BE2C (cell line): ENCODE measurements at regions not wholly inside any gene's neighbourhood (a gene's known extent, or its start where the extent isn't known, plus 50 kb on each side); places are given as distances from the start of the nearest gene placed in this dataset.

ENCODE experiments used
- DNase-seq: peaks from one replicate; pipeline ENCODE4 v3.0.0-alpha.2; 2020
- H3K27me3 ChIP-seq: fragments of 250-450 bp; sonication (Bioruptor Pico); 2 replicates; pipeline ENCODE4 v1.5.1; 2020; ENCODE audit warnings: mild to moderate bottlenecking
- H3K36me3 ChIP-seq: fragments of 250-450 bp; sonication (Bioruptor Pico); 2 replicates; pipeline ENCODE4 v1.5.1; 2020; ENCODE audit warnings: mild to moderate bottlenecking
- H3K4me1 ChIP-seq: fragments of 250-450 bp; sonication (Bioruptor Pico); 2 replicates; pipeline ENCODE4 v1.5.1; 2020
- H3K4me3 ChIP-seq: 2 replicates; pipeline ENCODE4 v1.5.1; 2011; ENCODE audit warnings: low read depth, low read length
- H3K9me3 ChIP-seq: fragments of 250-450 bp; sonication (Bioruptor Pico); 2 replicates; pipeline ENCODE4 v1.5.1; 2020
- CTCF ChIP-seq: IDR thresholded peaks from 2 replicates; pipeline ENCODE4 v1.5.1; 2012; ENCODE audit warnings: mild to moderate bottlenecking, low read depth, low read length

DNA sequence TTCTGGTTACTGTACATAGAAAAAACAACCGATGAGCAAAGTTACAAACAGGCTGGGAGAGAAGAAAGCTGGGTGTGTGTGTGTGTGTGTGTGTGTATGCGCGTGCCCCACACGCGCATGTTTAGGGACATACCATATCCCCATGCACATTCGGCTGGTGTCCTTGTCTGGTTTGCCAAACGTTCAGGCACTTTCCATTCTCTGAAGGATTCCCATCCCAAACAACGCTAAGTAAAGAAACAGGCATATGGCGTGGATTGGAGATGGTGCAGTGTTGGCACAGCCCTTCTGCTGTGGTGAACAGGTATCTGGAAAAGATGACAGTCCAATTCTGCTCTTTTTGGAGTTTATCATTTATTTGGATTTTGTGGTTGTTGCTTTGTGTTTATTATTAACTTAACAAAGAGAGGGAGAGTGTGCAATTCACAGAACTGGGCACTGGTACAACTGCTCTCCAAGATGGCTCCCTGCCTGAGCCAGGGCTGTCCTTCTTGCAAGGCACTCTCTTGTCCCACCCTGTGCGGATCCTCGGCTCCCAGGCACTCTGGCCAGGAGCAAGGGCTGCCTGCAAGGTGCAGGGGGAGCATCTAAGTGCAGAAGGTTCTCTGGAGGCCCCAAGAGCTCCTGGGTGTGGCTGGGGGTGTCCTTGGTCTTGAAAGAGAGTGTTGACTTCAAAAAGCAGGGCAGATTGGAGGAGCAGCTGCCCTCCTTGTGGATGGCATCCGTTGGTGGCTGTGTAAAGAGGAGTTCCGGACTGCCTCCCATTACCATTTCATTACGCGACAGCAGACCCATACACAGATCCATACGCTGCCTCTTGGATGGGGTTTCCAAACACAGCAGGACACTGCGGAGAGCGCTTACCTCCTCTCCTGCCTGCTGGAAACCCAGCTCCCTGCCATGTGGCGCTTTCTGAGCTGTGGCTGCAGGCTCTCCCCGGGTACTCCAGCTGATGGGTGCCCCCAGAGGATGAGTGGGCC, 263.1 kb downstream of the ZNF536 start:
- Histone ChIP-seq H3K4me3 (no peak overlapping the region), H3K9me3 (no peaks in the 10 kb centered on the region), H3K27me3 (no peaks in the 10 kb centered on the region), H3K4me1 (0 out of 2 replicates have a peak, but pooled peaks cover 3% of the 10 kb centered on the region), H3K36me3 (no peaks in the 10 kb centered on the region)
- no peak for DNase-seq
- TF ChIP-seq CTCF, result no peak

DNA sequence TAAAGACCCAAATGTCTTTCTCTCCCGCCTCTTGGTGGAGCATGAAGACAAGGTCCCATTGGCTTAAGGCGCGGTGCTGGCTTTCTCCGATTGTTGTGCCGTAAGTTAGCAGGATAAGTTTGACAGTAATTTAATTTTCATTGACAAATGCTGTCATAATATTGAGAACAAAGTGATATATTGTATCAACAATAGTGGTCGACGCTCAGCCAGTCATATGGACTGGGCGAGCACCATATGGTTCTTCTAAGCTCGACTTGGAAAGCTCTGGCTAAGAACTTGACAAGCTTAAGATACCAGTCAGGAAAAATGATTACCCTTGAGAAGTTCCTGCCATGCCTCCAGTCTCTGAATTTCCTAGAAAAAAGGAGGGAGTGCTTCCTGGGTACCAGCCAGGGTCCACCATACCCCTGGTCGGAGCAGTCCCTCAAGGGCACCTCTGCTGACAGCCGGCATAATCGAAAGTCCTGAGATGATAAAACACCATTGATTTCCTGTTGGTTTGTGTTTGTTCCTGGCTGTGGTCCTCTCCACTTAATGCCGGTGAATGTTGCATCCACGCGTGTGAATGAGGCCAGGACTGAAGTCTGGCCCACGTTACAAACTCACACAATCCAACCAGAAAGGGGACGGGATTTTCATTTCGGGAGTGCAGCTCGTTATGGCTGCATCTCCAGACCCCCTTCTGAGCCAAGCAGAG, 262.1 kb downstream of the ZNF536 start:
- 0 out of 2 replicates have a peak, but pooled peaks cover 3% of the 10 kb centered on the region for H3K4me1 ChIP-seq
- H3K9me3 ChIP-seq, result no peaks in the 10 kb centered on the region
- DNase-seq, result no peak
- TF ChIP-seq CTCF, result no peak
- no peaks in the 10 kb centered on the region for H3K36me3 ChIP-seq
- H3K4me3 ChIP-seq, result no peak overlapping the region
- H3K27me3 ChIP-seq, result no peaks in the 10 kb centered on the region

GRCh38 chr19:30631033-30631370, 258.8 kb downstream of the ZNF536 start:
- Histone ChIP-seq H3K9me3 (no peaks in the 10 kb centered on the region), H3K4me1 (0 out of 2 replicates have a peak, but pooled peaks cover 3% of the 10 kb centered on the region), H3K4me3 (no peak overlapping the region), H3K27me3 (no peaks in the 10 kb centered on the region), H3K36me3 (no peaks in the 10 kb centered on the region)
- TF ChIP-seq CTCF, result no peak
- peak; percentile 27 for DNase-seq

DNA sequence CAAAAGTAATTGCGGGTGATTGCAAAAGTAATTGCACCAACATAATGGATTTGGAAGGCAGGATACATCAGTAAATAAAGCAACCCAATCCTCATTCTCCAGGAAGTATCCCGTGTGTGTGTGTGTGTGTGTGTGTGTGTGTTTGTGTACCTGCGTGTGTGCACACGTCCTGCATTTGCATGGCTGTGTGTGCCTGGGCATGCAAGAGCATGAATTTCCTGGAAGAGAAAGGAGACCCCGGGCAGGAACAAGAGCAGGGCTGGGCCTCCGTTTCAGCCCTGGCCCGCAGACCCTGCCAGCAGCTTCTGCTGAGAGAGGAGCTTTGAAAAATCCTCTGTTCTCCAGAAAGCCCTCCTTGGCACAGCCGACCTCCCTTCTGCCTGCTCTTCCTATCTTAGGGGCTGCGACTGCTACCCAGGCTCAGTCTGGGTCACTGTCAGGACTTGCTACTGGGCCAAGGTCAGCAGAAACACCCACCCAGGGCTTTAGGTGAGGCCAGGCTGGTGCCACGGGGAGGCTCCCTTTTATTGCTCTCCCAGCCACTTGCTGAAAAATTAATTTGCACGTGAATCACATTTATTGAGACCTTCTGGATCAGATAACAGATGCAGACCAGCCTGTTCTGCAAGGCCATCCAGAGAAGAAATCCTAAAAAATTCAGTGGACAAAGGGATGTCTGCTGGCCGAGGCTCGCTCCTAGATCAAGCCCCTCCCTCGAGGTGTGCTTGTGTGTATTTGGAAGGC, 258.3 kb downstream of the ZNF536 start:
- TF ChIP-seq CTCF, result no peak
- H3K36me3 ChIP-seq, result no peaks in the 10 kb centered on the region
- DNase-seq, result no peak
- H3K4me1 ChIP-seq, result 0 out of 2 replicates have a peak, but pooled peaks cover 3% of the 10 kb centered on the region
- H3K4me3 ChIP-seq, result no peak overlapping the region
- no peaks in the 10 kb centered on the region for H3K9me3 ChIP-seq
- no peaks in the 10 kb centered on the region for H3K27me3 ChIP-seq

GRCh38 chr19:30629086-30629485, 256.9 kb downstream of the ZNF536 start:
- no peak overlapping the region for H3K4me3 ChIP-seq
- no peak for TF ChIP-seq CTCF
- 0 out of 2 replicates have a peak, but pooled peaks cover 3% of the 10 kb centered on the region for H3K4me1 ChIP-seq
- H3K9me3 ChIP-seq, result no peaks in the 10 kb centered on the region; the same call in 1 of the 2 replicates
- H3K36me3 ChIP-seq, result no peaks in the 10 kb centered on the region
- no peaks in the 10 kb centered on the region for H3K27me3 ChIP-seq
- DNase-seq, result no peak
